Fibroblast of lung (primary cell): ENCODE measurements at regions not wholly inside any gene's neighbourhood (a gene's known extent, or its start where the extent isn't known, plus 50 kb on each side); places are given as distances from the start of the nearest gene placed in this dataset.

ENCODE experiments used
- DNase-seq, 2 donors: peaks; one replicate each; pipeline versions ENCODE4 v3.0.0 to v3.0.0-alpha.2; 2010; ENCODE audit warnings: low read depth in 2 of 2
- H2AFZ ChIP-seq: 2 replicates; pipeline ENCODE4 v1.5.1; 2012; ENCODE audit warnings: low read length, control low read depth, inconsistent platforms
- H3K27ac ChIP-seq: 2 replicates; pipeline ENCODE4 v1.5.1; 2011; ENCODE audit warnings: low read length, control low read depth; ENCODE audit not compliant: insufficient read depth
- H3K27me3 ChIP-seq: 2 replicates; pipeline ENCODE4 v1.5.1; 2011; ENCODE audit warnings: mild to moderate bottlenecking, low read length; ENCODE audit not compliant: control insufficient read depth, insufficient read depth
- H3K36me3 ChIP-seq: 2 replicates; pipeline ENCODE4 v1.5.1; 2011; ENCODE audit warnings: low read length; ENCODE audit not compliant: control insufficient read depth, insufficient read depth
- H3K4me1 ChIP-seq: 2 replicates; pipeline ENCODE4 v1.5.1; 2011; ENCODE audit warnings: low read length; ENCODE audit not compliant: control insufficient read depth, insufficient read depth; ENCODE audit errors: extremely low read depth
- H3K4me2 ChIP-seq: 2 replicates; pipeline ENCODE4 v1.5.1; 2011; ENCODE audit warnings: low read length, control low read depth; ENCODE audit not compliant: insufficient read depth; ENCODE audit errors: extremely low read depth
- H3K4me3 ChIP-seq, 4 experiments: fragments of 200-600 bp in 1 of 4; sonication (generic) in 1 of 4; replicated peaks in 1 of 4; 2 replicates each; pipeline ENCODE4 v1.5.1; 2011 to 2016; ENCODE audit warnings: low read length in 4 of 4, low read depth in 3 of 4, mild to moderate bottlenecking in 3 of 4, control low read depth in 2 of 4, inconsistent platforms in 1 of 4, mixed read lengths in 1 of 4; ENCODE audit not compliant: insufficient read depth in 1 of 4; ENCODE audit errors: control extremely low read depth in 1 of 4
- H3K79me2 ChIP-seq: 2 replicates; pipeline ENCODE4 v1.5.1; 2012; ENCODE audit warnings: mild to moderate bottlenecking, low read length, inconsistent platforms; ENCODE audit not compliant: control insufficient read depth, insufficient read depth
- H3K9ac ChIP-seq: 2 replicates; pipeline ENCODE4 v1.5.1; 2011; ENCODE audit warnings: mild to moderate bottlenecking, low read length, control low read depth; ENCODE audit not compliant: insufficient read depth
- H3K9me3 ChIP-seq: 2 replicates; pipeline ENCODE4 v1.5.1; 2012; ENCODE audit warnings: low read depth, low read length; ENCODE audit not compliant: control insufficient read depth, insufficient read depth
- H4K20me1 ChIP-seq: 2 replicates; pipeline ENCODE4 v1.5.1; 2011; ENCODE audit warnings: low read length; ENCODE audit not compliant: control insufficient read depth, insufficient read depth; ENCODE audit errors: extremely low read depth
- EZH2 ChIP-seq: IDR thresholded peaks from 2 replicates; pipeline ENCODE4 v1.5.1; 2012; ENCODE audit warnings: low read length, control low read depth, mild to moderate bottlenecking; ENCODE audit errors: missing control alignments
- TF ChIP-seq, protein P1 (sequence below), 2 donors: IDR thresholded peaks in 1 of 2; conservative IDR thresholded peaks in 1 of 2; 1 replicate in 1 of 2; 2 replicates in 1 of 2; pipeline ENCODE4 v1.5.1; 2011 to 2012; ENCODE audit warnings: low read length in 2 of 2, control low read depth in 1 of 2, inconsistent platforms in 1 of 2, low read depth in 1 of 2, mild to moderate bottlenecking in 1 of 2

DNA sequence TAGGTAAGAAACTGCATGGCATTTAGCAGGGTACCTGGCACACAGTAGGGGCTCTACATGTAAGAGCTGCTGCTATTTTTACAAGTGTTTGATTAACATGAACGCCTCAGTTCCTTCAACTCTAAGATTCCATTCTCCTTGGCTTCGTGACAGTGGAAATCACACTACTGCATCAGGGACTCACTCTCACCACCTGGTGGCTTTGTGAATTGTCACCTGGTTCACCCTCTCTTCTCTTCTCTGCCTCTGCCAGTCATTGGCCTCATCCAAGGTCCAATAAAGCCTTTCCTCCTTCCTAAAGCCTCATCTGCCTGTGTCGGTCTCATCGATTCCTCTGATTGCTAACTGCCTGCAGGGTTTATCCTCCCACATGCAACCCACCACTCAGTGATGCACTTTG, 476.4 kb downstream of the VRK1 start:
- Histone ChIP-seq H3K36me3 (no peaks in the 10 kb centered on the region), H3K9ac (no peak overlapping the region), H3K4me2 (no peak overlapping the region), H3K79me2 (no peaks in the 10 kb centered on the region), H3K9me3 (no peaks in the 10 kb centered on the region), H3K27ac (no peak overlapping the region), H3K27me3 (no peaks in the 10 kb centered on the region), H3K4me1 (no peaks in the 10 kb centered on the region), H4K20me1 (no peaks in the 10 kb centered on the region), H3K4me3 (no peak overlapping the region), H2AFZ (no peak overlapping the region)
- DNase-seq: no peak
- TF ChIP-seq EZH2: no peak
- TF ChIP-seq, protein P1, sequence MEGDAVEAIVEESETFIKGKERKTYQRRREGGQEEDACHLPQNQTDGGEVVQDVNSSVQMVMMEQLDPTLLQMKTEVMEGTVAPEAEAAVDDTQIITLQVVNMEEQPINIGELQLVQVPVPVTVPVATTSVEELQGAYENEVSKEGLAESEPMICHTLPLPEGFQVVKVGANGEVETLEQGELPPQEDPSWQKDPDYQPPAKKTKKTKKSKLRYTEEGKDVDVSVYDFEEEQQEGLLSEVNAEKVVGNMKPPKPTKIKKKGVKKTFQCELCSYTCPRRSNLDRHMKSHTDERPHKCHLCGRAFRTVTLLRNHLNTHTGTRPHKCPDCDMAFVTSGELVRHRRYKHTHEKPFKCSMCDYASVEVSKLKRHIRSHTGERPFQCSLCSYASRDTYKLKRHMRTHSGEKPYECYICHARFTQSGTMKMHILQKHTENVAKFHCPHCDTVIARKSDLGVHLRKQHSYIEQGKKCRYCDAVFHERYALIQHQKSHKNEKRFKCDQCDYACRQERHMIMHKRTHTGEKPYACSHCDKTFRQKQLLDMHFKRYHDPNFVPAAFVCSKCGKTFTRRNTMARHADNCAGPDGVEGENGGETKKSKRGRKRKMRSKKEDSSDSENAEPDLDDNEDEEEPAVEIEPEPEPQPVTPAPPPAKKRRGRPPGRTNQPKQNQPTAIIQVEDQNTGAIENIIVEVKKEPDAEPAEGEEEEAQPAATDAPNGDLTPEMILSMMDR (conservative IDR thresholded peaks at IDR 0.05 in 1 of 2, IDR thresholded peaks at IDR 0.05 in 1 of 2; ENCODE audit: low read depth in 1 of 2, low read length in 2 of 2): no peak

DNA sequence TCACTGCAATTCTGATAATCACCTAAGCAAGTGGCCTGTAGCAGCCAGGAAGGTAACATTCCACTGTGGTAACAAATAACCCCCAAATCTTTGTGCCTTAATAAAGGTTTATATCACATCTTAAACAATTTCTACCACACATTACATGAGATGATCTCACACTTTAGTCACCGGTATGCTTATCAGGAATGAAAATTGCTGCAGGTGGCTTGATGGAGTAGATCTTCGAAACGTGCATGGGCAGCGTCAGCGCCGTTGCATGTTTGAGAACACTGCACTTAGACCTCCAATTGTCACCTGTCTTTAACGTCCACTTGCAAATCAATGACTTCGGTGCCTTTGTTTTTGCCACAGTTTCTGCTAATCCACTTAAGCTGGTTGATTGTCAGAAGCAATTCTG, 477.4 kb downstream of the VRK1 start:
- H3K36me3 ChIP-seq: no peaks in the 10 kb centered on the region
- H3K79me2 ChIP-seq: no peaks in the 10 kb centered on the region
- H2AFZ ChIP-seq: no peak overlapping the region
- no peaks in the 10 kb centered on the region for H4K20me1 ChIP-seq
- DNase-seq: no peak
- no peak overlapping the region for H3K4me3 ChIP-seq
- H3K4me2 ChIP-seq: no peak overlapping the region
- no peaks in the 10 kb centered on the region for H3K4me1 ChIP-seq
- H3K27me3 ChIP-seq: no peaks in the 10 kb centered on the region
- TF ChIP-seq, protein P1 (conservative IDR thresholded peaks at IDR 0.05 in 1 of 2, IDR thresholded peaks at IDR 0.05 in 1 of 2; ENCODE audit: low read depth in 1 of 2, low read length in 2 of 2): no peak
- TF ChIP-seq EZH2: no peak
- H3K9me3 ChIP-seq: no peaks in the 10 kb centered on the region
- H3K27ac ChIP-seq: no peak overlapping the region
- H3K9ac ChIP-seq: no peak overlapping the region

DNA sequence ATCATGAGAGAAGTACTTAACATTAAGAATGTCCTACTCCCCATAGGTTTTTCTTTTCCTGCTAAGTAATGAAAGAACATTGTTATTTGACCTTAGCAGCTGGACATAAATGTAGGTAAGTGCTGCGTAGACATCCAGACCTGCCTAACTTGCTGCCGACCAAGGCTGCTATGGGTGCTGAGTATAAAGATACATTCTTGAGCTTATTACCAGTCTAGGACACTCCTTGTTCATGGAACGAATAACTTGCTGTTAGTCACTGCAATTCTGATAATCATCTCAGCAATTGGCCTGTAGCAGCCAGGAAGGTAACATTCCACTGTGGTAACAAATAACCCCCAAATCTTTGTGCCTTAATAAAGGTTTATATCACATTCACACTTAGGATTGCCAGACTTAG, 478.1 kb downstream of the VRK1 start:
- H3K27ac ChIP-seq: no peak overlapping the region
- TF ChIP-seq, protein P1 (conservative IDR thresholded peaks at IDR 0.05 in 1 of 2, IDR thresholded peaks at IDR 0.05 in 1 of 2; ENCODE audit: low read depth in 1 of 2, low read length in 2 of 2): no peak
- TF ChIP-seq EZH2: no peak

More for the DNA sequence above, 478.1 kb downstream of the VRK1 start:
- Histone ChIP-seq H3K4me3 (no peak overlapping the region), H3K4me1 (no peaks in the 10 kb centered on the region), H3K9ac (no peak overlapping the region), H3K4me2 (no peak overlapping the region), H3K9me3 (no peaks in the 10 kb centered on the region), H3K27me3 (no peaks in the 10 kb centered on the region), H4K20me1 (no peaks in the 10 kb centered on the region), H3K36me3 (no peaks in the 10 kb centered on the region), H2AFZ (no peak overlapping the region), H3K79me2 (no peaks in the 10 kb centered on the region)
- peak in 1 of 2 donors; percentile 59 for DNase-seq
